Activated CD8-positive, alpha-beta memory T cell treated with anti-CD3 and anti-CD28 coated beads, Interleukin-2, amount 50 U/mL, for 48 hours (primary cell): ENCODE measurements at regions not wholly inside any gene's neighbourhood (a gene's known extent, or its start where the extent isn't known, plus 50 kb on each side); places are given as distances from the start of the nearest gene placed in this dataset.
"Not testable (repeated sequence)": the region's sequence is repeated elsewhere in the genome, so short reads cannot be mapped to it uniquely, and the experiment has no call there.

Experiments
- DNase-seq: peaks from one replicate; pipeline ENCODE4 v3.0.0-alpha.2; 2020

- DNase-seq: no peak
These were observed 244.6 kb upstream of the MAF start for GRCh38 chr16:79845033-79845733.

GRCh38 chr16:79844603-79845002 is 244.1 kb upstream of the MAF start:
- no peak for DNase-seq

DNA sequence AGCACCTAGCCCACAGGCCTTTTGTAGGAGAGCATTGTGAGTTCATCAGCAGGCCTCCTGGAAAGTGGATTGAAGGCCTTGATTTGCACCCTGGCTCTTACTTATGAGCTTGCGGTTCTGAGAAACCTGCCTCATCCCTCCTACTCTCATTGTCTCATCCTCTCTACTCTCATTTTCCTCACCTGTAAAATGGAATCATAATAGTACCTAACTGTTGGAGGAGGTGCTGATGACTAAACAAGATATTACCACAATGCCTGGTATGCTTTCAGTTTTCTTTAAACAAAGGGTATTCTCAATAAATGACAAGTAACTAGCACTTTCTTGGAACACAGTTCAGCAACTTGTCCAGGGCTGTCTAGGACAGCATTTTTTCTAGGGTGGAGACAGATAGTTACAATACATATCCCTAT is 243.1 kb upstream of the MAF start:
- DNase-seq: no peak

DNA sequence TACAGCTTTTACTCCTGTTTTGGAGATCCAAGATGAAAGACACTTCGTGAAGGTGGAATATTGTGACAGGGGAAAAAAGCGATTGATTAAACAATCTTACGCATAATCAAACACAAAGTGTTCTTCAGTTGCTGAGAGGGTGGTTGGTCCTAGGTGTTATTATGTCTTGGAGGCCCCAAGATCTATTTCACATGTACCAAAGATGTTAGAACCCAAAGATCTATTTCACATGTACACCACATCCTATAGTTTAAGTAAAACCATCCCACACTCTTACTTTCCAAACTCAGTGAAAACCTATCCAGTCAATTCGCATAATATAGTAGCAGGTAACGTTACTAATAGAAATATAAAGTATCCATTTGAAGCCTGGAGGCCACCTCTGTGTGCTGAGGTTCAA is 242.6 kb upstream of the MAF start:
- DNase-seq: no peak

GRCh38 chr16:79842197-79842596 is 241.7 kb upstream of the MAF start:
- no peak for DNase-seq

DNA sequence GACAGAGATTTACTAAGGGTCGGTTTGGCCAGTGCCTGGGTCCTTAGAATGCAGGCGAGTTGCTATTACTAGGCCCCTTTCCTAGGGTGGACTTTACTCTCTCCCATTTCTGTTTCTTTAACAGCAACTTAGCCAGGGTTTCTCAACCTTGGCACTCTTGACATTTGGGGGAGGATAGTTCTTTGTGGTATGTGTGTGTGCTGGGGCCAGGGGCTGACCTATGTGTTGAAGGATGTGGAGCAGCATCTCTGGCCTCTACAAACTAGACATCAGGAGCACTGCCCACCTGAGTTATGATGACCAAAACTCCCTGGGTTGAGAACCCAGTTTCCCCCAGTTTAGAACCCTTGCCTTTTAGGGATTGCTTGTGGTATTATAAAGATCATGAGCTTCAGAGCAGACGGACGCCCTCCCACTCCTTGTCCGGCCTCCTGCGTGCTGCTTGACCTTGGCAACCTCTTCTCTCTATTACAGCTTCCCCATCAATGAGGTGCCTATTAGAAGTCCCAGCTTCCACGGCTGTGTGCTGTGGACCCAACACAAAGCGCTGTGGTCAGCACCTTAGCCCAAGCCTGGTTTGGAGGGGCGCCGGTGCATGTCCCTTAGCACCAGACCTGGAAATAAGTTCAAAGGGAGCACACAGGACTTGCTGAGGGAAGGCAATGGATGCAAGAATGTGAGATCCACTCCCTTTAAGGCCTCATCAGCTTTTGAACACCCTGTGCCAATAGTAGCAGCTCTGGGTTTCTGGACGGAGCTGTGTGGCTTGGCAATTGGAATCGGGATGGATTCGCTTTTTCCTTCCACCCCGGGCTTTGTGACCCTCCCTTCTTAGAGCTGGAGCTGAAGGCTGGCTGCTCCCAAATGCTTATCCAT is 239.2 kb upstream of the MAF start:
- DNase-seq: no peak

GRCh38 chr16:79838496-79839259 is 238.1 kb upstream of the MAF start:
- DNase-seq: no peak

DNA sequence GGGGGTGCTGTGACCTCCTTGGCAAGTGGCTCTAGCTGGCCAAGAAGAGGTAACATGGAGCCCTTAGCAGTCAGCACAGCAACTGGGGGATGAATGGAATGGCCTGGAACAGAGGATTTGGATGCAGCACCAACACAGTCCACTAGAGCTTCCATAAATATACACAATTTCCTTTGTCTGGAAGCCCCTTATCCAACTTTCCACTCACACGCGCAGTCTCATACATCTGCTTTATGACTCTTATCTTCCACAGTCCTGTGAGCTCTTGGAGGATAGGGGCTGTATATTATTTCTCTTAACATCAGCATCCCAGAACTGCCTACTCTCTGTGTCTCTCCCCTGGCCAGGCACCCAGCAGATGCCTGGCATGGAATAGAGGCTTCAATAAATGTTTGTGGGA is 235.6 kb upstream of the MAF start:
- DNase-seq: no peak

DNA sequence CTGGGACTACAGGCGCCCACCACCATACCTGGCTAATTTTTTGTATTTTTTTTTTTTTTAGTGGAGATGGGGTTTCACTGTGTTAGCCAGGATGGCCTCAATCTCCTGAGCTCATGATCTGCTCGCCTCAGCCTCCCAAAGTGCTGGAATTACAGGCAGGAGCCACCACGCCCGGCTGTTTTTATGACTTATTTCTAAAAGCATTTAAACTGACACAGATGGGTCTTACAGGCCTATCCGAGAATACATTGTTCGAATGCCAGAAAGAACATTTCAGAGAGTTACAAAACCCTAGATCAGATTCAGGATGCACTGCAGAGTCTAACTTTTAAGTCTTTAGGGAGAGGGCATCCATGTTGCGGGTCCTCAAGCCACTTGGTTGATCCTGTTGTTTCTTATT is 234.7 kb upstream of the MAF start:
- DNase-seq: no peak

- DNase-seq: no peak
These were observed 234.2 kb upstream of the MAF start for GRCh38 chr16:79834720-79835119.

DNA sequence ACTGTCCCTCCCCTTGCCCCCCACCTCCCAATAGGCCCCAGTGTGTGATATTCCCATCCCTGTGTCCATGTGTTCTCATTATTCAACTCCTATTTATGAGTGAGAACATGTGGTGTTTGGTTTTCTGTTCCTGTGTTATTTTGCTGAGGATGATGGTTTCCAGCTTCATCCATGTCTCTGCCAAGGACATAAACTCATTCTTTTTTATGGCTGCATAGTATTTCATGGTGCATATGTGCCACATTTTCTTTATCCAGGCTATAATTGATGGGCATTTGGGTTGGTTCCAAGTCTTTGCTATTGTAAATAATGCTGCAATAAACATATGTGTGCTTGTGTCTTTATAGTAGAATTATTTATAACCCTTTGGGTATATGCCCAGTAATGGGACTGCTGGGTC is 233.5 kb upstream of the MAF start:
- not testable (repeated sequence) for DNase-seq

GRCh38 chr16:79833559-79833958 is 233.0 kb upstream of the MAF start:
- no peak for DNase-seq

GRCh38 chr16:79826732-79827475 is 226.4 kb upstream of the MAF start:
- no peak for DNase-seq

GRCh38 chr16:79825002-79825401 is 224.5 kb upstream of the MAF start:
- DNase-seq: no peak

DNA sequence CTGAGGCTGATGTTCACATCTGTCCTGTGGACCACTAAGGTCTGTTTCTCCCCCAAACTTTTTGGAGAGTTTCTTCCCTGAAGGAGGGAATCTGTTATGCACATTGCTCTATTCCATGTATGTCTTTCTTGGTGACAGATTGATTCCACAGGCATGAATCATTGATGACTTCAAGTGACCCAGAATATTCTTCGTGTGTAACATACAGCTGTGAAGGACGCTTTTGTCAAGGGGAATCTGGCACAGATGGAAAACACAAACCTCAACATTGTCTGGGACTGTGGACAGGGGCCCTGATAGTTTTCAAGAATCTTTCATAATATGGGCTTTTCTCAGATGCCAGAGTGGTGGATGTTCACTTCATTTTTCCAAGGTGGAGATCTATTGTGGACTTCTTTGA is 223.1 kb upstream of the MAF start:
- DNase-seq: no peak

DNA sequence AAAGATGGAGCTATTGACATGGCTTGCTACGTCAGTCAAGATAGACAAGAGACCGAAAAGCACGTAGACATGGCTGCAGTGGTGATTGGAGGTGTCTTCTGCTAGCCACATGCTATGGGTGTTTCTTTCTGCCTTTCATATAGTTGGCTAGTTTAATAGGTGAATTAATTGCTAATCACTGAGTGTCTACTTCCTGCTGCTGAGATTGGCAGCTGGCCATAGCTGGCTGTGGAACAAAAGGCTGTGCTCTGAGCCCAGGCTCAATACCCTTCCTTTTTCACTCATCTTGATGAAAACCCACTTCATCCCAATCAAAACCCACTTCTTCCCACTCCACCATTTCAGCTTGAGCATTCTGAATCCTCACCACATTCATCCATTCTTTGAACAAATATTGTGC is 221.4 kb upstream of the MAF start:
- DNase-seq: no peak

GRCh38 chr16:79816081-79816497 is 215.6 kb upstream of the MAF start:
- no peak for DNase-seq

DNA sequence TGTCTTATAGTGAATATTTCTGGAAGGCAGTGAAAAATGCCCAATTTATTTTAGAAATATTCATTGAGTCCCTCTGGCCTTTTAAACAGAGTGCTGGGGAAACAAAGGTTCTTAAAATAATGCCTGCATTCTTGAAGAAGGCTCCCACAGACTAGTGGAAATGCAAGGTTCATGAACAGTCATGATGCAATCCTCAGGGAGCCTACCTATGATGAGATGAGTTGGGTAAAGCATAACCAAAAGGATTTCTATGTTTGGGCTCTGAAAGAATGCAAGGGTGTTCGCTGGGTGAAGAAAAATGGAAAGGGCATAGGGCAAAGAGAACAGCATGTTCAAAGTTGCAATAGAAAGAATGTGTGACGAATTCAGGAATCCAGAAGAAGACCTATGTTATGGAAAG is 214.5 kb upstream of the MAF start:
- no peak for DNase-seq

DNA sequence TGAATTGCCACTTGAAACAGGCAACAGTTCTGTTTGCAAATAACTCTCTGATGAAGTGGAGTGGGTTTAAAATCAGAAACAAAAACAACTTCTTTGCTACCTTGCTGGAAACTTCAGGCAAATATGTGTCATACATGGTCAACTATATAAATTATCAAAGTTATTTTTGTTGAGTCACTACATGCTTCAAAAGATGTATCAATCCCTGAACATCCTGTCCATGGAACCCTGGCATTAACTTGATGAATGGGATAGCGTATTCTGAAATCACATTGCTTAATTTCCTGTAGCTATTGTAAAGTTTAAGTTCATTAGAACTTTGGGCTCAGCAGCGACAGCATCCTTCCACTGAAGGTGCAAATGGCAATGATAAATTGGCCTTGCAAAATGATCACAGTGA is 213.6 kb upstream of the MAF start:
- no peak for DNase-seq

GRCh38 chr16:79811541-79811940 is 211.0 kb upstream of the MAF start:
- DNase-seq: no peak

DNA sequence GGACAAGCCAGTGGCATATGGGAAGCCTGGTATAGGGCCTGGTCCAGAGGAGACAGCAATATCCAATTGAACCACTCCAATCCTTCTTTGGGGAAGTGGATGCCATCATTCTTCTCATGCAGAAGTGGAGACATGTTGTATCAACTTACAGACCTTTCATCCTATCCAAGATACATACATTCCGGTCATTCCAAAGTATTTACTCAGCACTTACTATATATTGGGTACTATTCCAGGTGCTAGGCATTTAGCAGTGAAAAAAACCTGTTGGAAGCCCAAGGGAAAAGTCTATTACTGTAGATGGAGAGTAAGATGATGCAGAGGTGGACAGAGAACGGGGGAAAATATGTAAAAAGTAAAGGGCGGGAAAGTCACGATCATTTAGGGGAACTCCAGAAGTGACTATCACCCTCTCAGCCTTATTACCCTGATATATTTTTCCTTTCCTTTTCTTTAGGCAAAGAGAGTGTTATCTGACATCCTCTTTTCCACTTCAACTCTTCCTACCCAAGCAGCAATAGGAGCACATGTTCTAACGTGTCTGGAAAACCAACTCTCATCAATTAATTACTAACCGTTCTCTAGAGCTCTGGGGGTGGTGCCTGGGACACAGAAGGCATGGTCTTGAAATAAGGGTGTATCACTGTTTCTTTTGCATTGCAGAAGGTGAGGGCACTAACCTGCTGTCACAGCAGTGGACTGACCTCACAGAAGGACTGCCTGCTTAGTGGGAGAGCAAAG is 210.1 kb upstream of the MAF start:
- DNase-seq: no peak

- DNase-seq: no peak
These were observed 208.8 kb upstream of the MAF start for GRCh38 chr16:79809376-79809775.
